RWPE2 (cell line): ENCODE measurements at regions not wholly inside any gene's neighbourhood (a gene's known extent, or its start where the extent isn't known, plus 50 kb on each side); places are given as distances from the start of the nearest gene placed in this dataset.

Experiments used
- ATAC-seq: fragments of 200-7000 bp; cut with Tn5 transposase; 3 replicates; pipeline ENCODE4 v1.9.1; 2021; ENCODE audit warnings: low read depth
- DNase-seq: peaks from one replicate; pipeline ENCODE4 v3.0.0-alpha.2; 2020; ENCODE audit warnings: low spot score
- H3K27ac ChIP-seq: fragments of 450-650 bp; 2 replicates; pipeline ENCODE4 v1.5.1; 2017; ENCODE audit warnings: mild to moderate bottlenecking; ENCODE audit not compliant: poor library complexity, severe bottlenecking
- H3K27me3 ChIP-seq: fragments of 250-450 bp; sonication (Bioruptor Pico); 2 replicates; pipeline ENCODE4 v1.5.1; 2021; ENCODE audit warnings: mild to moderate bottlenecking, moderate library complexity; ENCODE audit not compliant: insufficient read depth, poor library complexity, severe bottlenecking
- H3K36me3 ChIP-seq: fragments of 250-450 bp; sonication (Bioruptor Pico); 2 replicates; pipeline ENCODE4 v1.5.1; 2020; ENCODE audit warnings: low read depth, mild to moderate bottlenecking, moderate library complexity
- H3K4me1 ChIP-seq: fragments of 250-450 bp; sonication (Bioruptor Pico); 2 replicates; pipeline ENCODE4 v1.5.1; 2021; ENCODE audit warnings: mild to moderate bottlenecking, moderate library complexity; ENCODE audit not compliant: insufficient read depth, poor library complexity, severe bottlenecking
- H3K4me3 ChIP-seq: fragments of 250-450 bp; sonication (Bioruptor Pico); 2 replicates; pipeline ENCODE4 v1.5.1; 2021; ENCODE audit warnings: mild to moderate bottlenecking, moderate library complexity; ENCODE audit not compliant: severe bottlenecking
- H3K9me3 ChIP-seq: fragments of 250-450 bp; sonication (Bioruptor Pico); 2 replicates; pipeline ENCODE4 v1.5.1; 2021; ENCODE audit warnings: mild to moderate bottlenecking, moderate library complexity; ENCODE audit not compliant: severe bottlenecking
- CTCF ChIP-seq: fragments of 450-650 bp; IDR thresholded peaks from one replicate; pipeline ENCODE4 v1.5.1; 2017; ENCODE audit warnings: mild to moderate bottlenecking, moderate library complexity; ENCODE audit not compliant: poor library complexity, severe bottlenecking

- no peak for TF ChIP-seq CTCF
- Histone ChIP-seq H3K9me3 (no peaks in the 10 kb centered on the region), H3K4me3 (no peak overlapping the region), H3K27me3 (no peaks in the 10 kb centered on the region), H3K27ac (no peak overlapping the region), H3K4me1 (no peaks in the 10 kb centered on the region), H3K36me3 (no peaks in the 10 kb centered on the region)
- ATAC-seq = no peak; the same call in 2 of the 3 replicates
- DNase-seq = no peak
These were observed 440.8 kb downstream of the ZNF385D start for GRCh38 chr3:21310161-21310560.

- no peak overlapping the region for H3K4me3 ChIP-seq
- ATAC-seq = no peak
- TF ChIP-seq CTCF = no peak
- H3K9me3 ChIP-seq = peaks cover 5% of the 10 kb centered on the region
- peaks cover 26% of the 10 kb centered on the region for H3K4me1 ChIP-seq
- H3K27me3 ChIP-seq = no peaks in the 10 kb centered on the region
- DNase-seq = no peak
- no peaks in the 10 kb centered on the region for H3K36me3 ChIP-seq
- H3K27ac ChIP-seq = no peak overlapping the region
These were observed 453.7 kb downstream of the ZNF385D start for GRCh38 chr3:21297304-21297703.

GRCh38 chr3:21294768-21295167 lies 456.2 kb downstream of the ZNF385D start:
- TF ChIP-seq CTCF = no peak
- H3K9me3 ChIP-seq = peaks cover 5% of the 10 kb centered on the region
- H3K27ac ChIP-seq = peak overlapping the region; percentile 59
- DNase-seq (no peak), ATAC-seq (peak; percentile 89)
- no peak overlapping the region for H3K4me3 ChIP-seq
- no peaks in the 10 kb centered on the region for H3K36me3 ChIP-seq
- no peaks in the 10 kb centered on the region for H3K27me3 ChIP-seq
- H3K4me1 ChIP-seq = peaks cover 26% of the 10 kb centered on the region

- DNase-seq (no peak), ATAC-seq (peak; percentile 90)
- Histone ChIP-seq H3K9me3 (no peaks in the 10 kb centered on the region), H3K27me3 (no peaks in the 10 kb centered on the region), H3K4me3 (no peak overlapping the region), H3K36me3 (no peaks in the 10 kb centered on the region), H3K27ac (peak overlapping the region; percentile 59), H3K4me1 (peaks cover 26% of the 10 kb centered on the region)
- TF ChIP-seq CTCF = no peak
These were observed 458.0 kb downstream of the ZNF385D start for GRCh38 chr3:21292971-21293370.

GRCh38 chr3:21290557-21290956 lies 460.5 kb downstream of the ZNF385D start:
- DNase-seq (no peak), ATAC-seq (no peak)
- Histone ChIP-seq H3K27ac (no peak overlapping the region), H3K9me3 (no peaks in the 10 kb centered on the region), H3K36me3 (no peaks in the 10 kb centered on the region), H3K4me3 (no peak overlapping the region), H3K27me3 (no peaks in the 10 kb centered on the region), H3K4me1 (peaks cover 26% of the 10 kb centered on the region)
- TF ChIP-seq CTCF = peak; percentile 67
